Adrenal gland (tissue), 5 donors: ENCODE measurements at regions not wholly inside any gene's neighbourhood (a gene's known extent, or its start where the extent isn't known, plus 50 kb on each side); places are given as distances from the start of the nearest gene placed in this dataset.

Source experiments
- CTCF ChIP-seq, 6 experiments: fragments of 450-650 bp in 4 of 6; fragments of 200-600 bp in 2 of 6; sonication (generic) in 1 of 6; IDR thresholded peaks; 1 replicate in 5 of 6; 2 replicates in 1 of 6; pipeline versions ENCODE4 v1.5.1 to v1.8.0; 2016 to 2021; ENCODE audit warnings: antibody characterized with exemption in 6 of 6, mild to moderate bottlenecking in 2 of 6, moderate library complexity in 1 of 6
- POLR2A ChIP-seq, 2 donors: fragments of 450-650 bp; IDR thresholded peaks; one replicate each; pipeline ENCODE4 v1.6.1; 2017; ENCODE audit warnings: antibody characterized with exemption in 2 of 2, mild to moderate bottlenecking in 2 of 2, moderate library complexity in 1 of 2
- donor health status: DM: no; HTN: no; CAD: no.

- TF ChIP-seq CTCF (IDR thresholded peaks at IDR 0.05) (no peak), POLR2A (IDR thresholded peaks at IDR 0.05) (no peak)
Measured at GRCh38 chr15:94036156-94036555, 195.2 kb upstream of the MCTP2 start.
